Neural progenitor cell (in vitro differentiated cells): ENCODE measurements at regions not wholly inside any gene's neighbourhood (a gene's known extent, or its start where the extent isn't known, plus 50 kb on each side); places are given as distances from the start of the nearest gene placed in this dataset.

Experiments used
- DNase-seq: peaks from one replicate; pipeline ENCODE4 v3.0.0-alpha.2; 2016; ENCODE audit warnings: low spot score
- H2AFZ ChIP-seq: fragments of 200-600 bp; sonication (generic); replicated peaks from 2 replicates; pipeline ENCODE4 v1.6.1; 2016; ENCODE audit warnings: antibody characterized with exemption
- H3F3A ChIP-seq: fragments of 200-600 bp; sonication (generic); 2 replicates; pipeline ENCODE4 v1.6.1; 2016; ENCODE audit warnings: antibody characterized with exemption, low read depth
- H3K27ac ChIP-seq: fragments of 200-600 bp; sonication (generic); 2 replicates; pipeline ENCODE4 v1.5.1; 2016; ENCODE audit warnings: mild to moderate bottlenecking
- H3K27me3 ChIP-seq: fragments of 200-600 bp; sonication (generic); 2 replicates; pipeline ENCODE4 v1.6.1; 2016; ENCODE audit warnings: mild to moderate bottlenecking, moderate library complexity
- H3K36me3 ChIP-seq: fragments of 200-600 bp; sonication (generic); 2 replicates; pipeline ENCODE4 v1.5.1; 2016
- H3K4me1 ChIP-seq: fragments of 200-600 bp; sonication (generic); 2 replicates; pipeline ENCODE4 v1.6.1; 2016; ENCODE audit warnings: mixed run types
- H3K4me2 ChIP-seq: fragments of 200-600 bp; sonication (generic); 2 replicates; pipeline ENCODE4 v1.6.1; 2016
- H3K4me3 ChIP-seq: fragments of 200-600 bp; sonication (generic); 2 replicates; pipeline ENCODE4 v1.5.1; 2016
- H3K79me2 ChIP-seq: fragments of 200-600 bp; sonication (generic); 2 replicates; pipeline ENCODE4 v1.6.1; 2016; ENCODE audit warnings: low read depth
- H3K9ac ChIP-seq: fragments of 200-600 bp; sonication (generic); 2 replicates; pipeline ENCODE4 v1.6.1; 2016
- H3K9me3 ChIP-seq: fragments of 200-600 bp; sonication (generic); 2 replicates; pipeline ENCODE4 v1.5.1; 2016; ENCODE audit warnings: low read depth
- H4K20me1 ChIP-seq: fragments of 200-600 bp; sonication (generic); 2 replicates; pipeline ENCODE4 v1.6.1; 2016; ENCODE audit warnings: low read depth
- H3K27ac Mint-ChIP-seq: 3 replicates; pipeline ENCODE4 v1.8.0; 2021; ENCODE audit warnings: mixed read lengths
- H3K27me3 Mint-ChIP-seq: 2 replicates; pipeline ENCODE4 v1.8.0; 2022; ENCODE audit warnings: low read depth, mild to moderate bottlenecking, inconsistent platforms, moderate library complexity, mixed read lengths; ENCODE audit not compliant: insufficient read depth
- H3K36me3 Mint-ChIP-seq: 3 replicates; pipeline ENCODE4 v1.8.0; 2021; ENCODE audit warnings: mixed read lengths
- H3K4me1 Mint-ChIP-seq: 3 replicates; pipeline ENCODE4 v1.8.0; 2021; ENCODE audit warnings: mixed read lengths
- H3K4me3 Mint-ChIP-seq: 3 replicates; pipeline ENCODE4 v1.8.0; 2021; ENCODE audit warnings: mild to moderate bottlenecking, moderate library complexity, mixed read lengths
- H3K9me3 Mint-ChIP-seq: 3 replicates; pipeline ENCODE4 v1.8.0; 2020; ENCODE audit warnings: mixed read lengths
- EZH2 ChIP-seq: fragments of 200-600 bp; sonication (generic); IDR thresholded peaks from 2 replicates; pipeline ENCODE4 v1.6.1; 2017; ENCODE audit warnings: antibody characterized with exemption, mild to moderate bottlenecking, moderate library complexity
- EZH2phosphoT487 ChIP-seq: fragments of 200-600 bp; sonication (generic); IDR thresholded peaks from 2 replicates; pipeline ENCODE4 v1.6.1; 2017; ENCODE audit warnings: antibody characterized with exemption
- TF ChIP-seq, protein P1 (sequence below): fragments of 200-600 bp; sonication (generic); IDR thresholded peaks from 2 replicates; pipeline ENCODE4 v1.5.1; 2017; ENCODE audit warnings: antibody characterized with exemption, mild to moderate bottlenecking

DNA sequence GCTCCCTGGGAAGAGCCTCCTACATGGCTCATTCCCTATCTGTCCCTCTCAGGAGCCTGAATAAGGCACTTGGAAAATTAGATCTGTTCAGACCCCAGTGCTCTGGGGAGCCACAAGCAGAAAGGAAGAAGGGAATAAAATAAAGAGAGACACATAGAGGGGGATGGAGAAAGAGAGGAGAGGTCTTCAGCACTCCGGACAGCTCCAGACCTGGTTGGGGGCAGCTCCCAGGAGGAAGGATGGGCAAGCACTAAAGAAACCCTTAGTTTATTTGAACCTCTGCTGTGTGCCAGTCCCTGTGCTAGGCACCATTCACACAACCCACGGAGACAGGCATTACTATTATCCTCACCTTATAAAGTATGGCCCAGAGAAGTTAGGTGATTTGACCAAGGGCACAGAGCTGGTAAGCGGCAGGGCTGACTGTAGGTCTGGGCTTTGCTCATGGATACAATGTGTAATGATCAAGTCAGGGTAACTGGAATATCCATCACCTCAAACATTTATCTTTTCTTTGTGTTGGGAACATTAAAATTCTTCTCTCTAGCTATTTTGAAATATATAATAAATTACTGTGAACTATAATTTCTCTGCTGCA, 53.7 kb upstream of the LRRC32 start:
- peaks cover 4% of the 10 kb centered on the region for H3K27me3 ChIP-seq
- peak; percentile 68 for DNase-seq
- H4K20me1 ChIP-seq = peaks cover 15% of the 10 kb centered on the region
- Mint-ChIP-seq H3K36me3 (no peaks in the 10 kb centered on the region), H3K9me3 (no peaks in the 10 kb centered on the region), H3K4me3 (no peak overlapping the region), H3K4me1 (peaks cover 12% of the 10 kb centered on the region), H3K27ac (no peak overlapping the region), H3K27me3 (peaks cover 29% of the 10 kb centered on the region)
- H3K9me3 ChIP-seq = no peaks in the 10 kb centered on the region
- H3K4me2 ChIP-seq = no peak overlapping the region
- H3K9ac ChIP-seq = no peak overlapping the region
- H3K79me2 ChIP-seq = no peaks in the 10 kb centered on the region
- H3K4me1 ChIP-seq = no peaks in the 10 kb centered on the region
- H3K27ac ChIP-seq = no peak overlapping the region
- no peaks in the 10 kb centered on the region for H3F3A ChIP-seq
- no peak overlapping the region for H2AFZ ChIP-seq
- no peaks in the 10 kb centered on the region for H3K36me3 ChIP-seq
- no peak overlapping the region for H3K4me3 ChIP-seq
- TF ChIP-seq EZH2phosphoT487 (no peak), EZH2 (no peak)
- TF ChIP-seq, protein P1, sequence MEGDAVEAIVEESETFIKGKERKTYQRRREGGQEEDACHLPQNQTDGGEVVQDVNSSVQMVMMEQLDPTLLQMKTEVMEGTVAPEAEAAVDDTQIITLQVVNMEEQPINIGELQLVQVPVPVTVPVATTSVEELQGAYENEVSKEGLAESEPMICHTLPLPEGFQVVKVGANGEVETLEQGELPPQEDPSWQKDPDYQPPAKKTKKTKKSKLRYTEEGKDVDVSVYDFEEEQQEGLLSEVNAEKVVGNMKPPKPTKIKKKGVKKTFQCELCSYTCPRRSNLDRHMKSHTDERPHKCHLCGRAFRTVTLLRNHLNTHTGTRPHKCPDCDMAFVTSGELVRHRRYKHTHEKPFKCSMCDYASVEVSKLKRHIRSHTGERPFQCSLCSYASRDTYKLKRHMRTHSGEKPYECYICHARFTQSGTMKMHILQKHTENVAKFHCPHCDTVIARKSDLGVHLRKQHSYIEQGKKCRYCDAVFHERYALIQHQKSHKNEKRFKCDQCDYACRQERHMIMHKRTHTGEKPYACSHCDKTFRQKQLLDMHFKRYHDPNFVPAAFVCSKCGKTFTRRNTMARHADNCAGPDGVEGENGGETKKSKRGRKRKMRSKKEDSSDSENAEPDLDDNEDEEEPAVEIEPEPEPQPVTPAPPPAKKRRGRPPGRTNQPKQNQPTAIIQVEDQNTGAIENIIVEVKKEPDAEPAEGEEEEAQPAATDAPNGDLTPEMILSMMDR = no peak

DNA sequence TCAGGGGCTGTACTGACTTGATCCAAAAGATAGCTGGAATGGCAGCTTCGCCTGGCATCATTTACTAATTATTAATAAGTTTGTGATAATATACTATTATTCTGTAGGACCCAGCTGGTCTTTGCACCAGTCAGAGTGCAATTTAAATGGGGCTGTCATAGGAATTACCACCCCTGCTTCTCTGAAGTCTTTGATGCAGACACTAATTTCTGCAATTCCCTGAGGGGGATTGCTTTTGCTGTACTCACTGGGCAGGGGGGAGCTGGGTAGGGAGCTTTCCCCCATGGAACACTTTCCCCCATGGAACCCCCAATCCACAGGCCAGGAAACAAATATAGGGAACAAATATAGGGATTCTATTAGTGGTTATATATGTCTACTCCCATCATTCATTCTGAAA, 54.9 kb upstream of the TSKU start:
- Mint-ChIP-seq H3K4me1 (no peaks in the 10 kb centered on the region), H3K4me3 (no peak overlapping the region), H3K27ac (no peak overlapping the region), H3K36me3 (no peaks in the 10 kb centered on the region), H3K9me3 (no peaks in the 10 kb centered on the region), H3K27me3 (peaks cover 31% of the 10 kb centered on the region)
- Histone ChIP-seq H3K79me2 (no peaks in the 10 kb centered on the region), H3F3A (no peaks in the 10 kb centered on the region), H2AFZ (no peak overlapping the region), H3K4me2 (no peak overlapping the region), H3K4me1 (no peaks in the 10 kb centered on the region), H3K36me3 (no peaks in the 10 kb centered on the region), H3K27me3 (no peaks in the 10 kb centered on the region), H3K9me3 (no peaks in the 10 kb centered on the region), H4K20me1 (peaks cover 6% of the 10 kb centered on the region), H3K27ac (no peak overlapping the region), H3K9ac (no peak overlapping the region), H3K4me3 (no peak overlapping the region)
- TF ChIP-seq EZH2 = no peak
- TF ChIP-seq, protein P1 = no peak
- no peak for TF ChIP-seq EZH2phosphoT487
- no peak for DNase-seq

DNA sequence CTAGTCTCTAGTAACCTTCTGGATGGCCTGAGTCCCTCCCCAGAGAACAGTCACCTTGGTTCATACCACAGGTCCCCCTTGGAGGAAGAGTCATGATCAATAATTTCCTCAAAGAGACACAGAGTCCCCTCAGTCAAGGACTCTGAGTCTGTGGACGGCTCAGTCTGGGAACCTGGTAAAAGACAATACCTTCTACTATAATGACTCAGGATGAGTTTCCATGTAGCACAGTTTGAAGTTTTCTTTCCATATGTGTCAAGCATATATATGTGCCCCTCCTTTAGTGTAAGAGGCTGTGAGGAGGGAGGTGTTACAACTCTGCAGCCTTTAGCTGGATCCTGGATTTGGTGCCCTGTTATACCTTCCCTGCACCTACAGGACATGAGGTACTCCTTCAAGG, 54.4 kb upstream of the TSKU start:
- H3K4me1 ChIP-seq = no peaks in the 10 kb centered on the region
- no peak overlapping the region for H2AFZ ChIP-seq
- H3K9ac ChIP-seq = no peak overlapping the region
- no peaks in the 10 kb centered on the region for H3K36me3 Mint-ChIP-seq
- no peak overlapping the region for H3K4me3 ChIP-seq
- H3F3A ChIP-seq = no peaks in the 10 kb centered on the region
- no peaks in the 10 kb centered on the region for H3K36me3 ChIP-seq
- H3K27me3 ChIP-seq = no peaks in the 10 kb centered on the region
- no peak for TF ChIP-seq EZH2
- TF ChIP-seq, protein P1 = no peak
- TF ChIP-seq EZH2phosphoT487 = no peak
- H4K20me1 ChIP-seq = peaks cover 4% of the 10 kb centered on the region
- no peaks in the 10 kb centered on the region for H3K9me3 Mint-ChIP-seq
- H3K27ac Mint-ChIP-seq = no peak overlapping the region
- H3K9me3 ChIP-seq = no peaks in the 10 kb centered on the region
- no peaks in the 10 kb centered on the region for H3K79me2 ChIP-seq
- peaks cover 31% of the 10 kb centered on the region for H3K27me3 Mint-ChIP-seq
- H3K4me1 Mint-ChIP-seq = no peaks in the 10 kb centered on the region
- no peak for DNase-seq
- no peak overlapping the region for H3K4me3 Mint-ChIP-seq
- H3K27ac ChIP-seq = no peak overlapping the region
- H3K4me2 ChIP-seq = no peak overlapping the region
